Activated CD8-positive, alpha-beta T cell treated with anti-CD3 and anti-CD28 coated beads for 36 hours (primary cell): ENCODE measurements at regions not wholly inside any gene's neighbourhood (a gene's known extent, or its start where the extent isn't known, plus 50 kb on each side); places are given as distances from the start of the nearest gene placed in this dataset.

ENCODE experiments used
- ATAC-seq: fragments of 200-7000 bp; cut with Tn5 transposase; one replicate; pipeline ENCODE4 v1.10.0; 2021; ENCODE audit warnings: mild to moderate bottlenecking, moderate library complexity
- CTCF ChIA-PET: fragments of 350-600 bp; sonication (Branson Sonifier 250); formaldehyde crosslinking; loops from one replicate; lab custom pipeline; 2021; ENCODE audit warnings: antibody characterized with exemption; lab: Charles Lee
- POLR2A ChIA-PET: fragments of 350-600 bp; sonication (Branson Sonifier 250); formaldehyde crosslinking; loops from one replicate; lab custom pipeline; 2021; ENCODE audit warnings: antibody characterized with exemption; lab: Charles Lee
- DNase-seq: peaks from one replicate; pipeline ENCODE4 v3.0.0-alpha.2; 2020
- H3K27ac Mint-ChIP-seq: one replicate; pipeline ENCODE4 v1.8.0; 2021; ENCODE audit warnings: mild to moderate bottlenecking, mixed read lengths
- H3K27me3 Mint-ChIP-seq: one replicate; pipeline ENCODE4 v1.8.0; 2021; ENCODE audit warnings: mixed read lengths
- H3K36me3 Mint-ChIP-seq: one replicate; pipeline ENCODE4 v1.8.0; 2021; ENCODE audit warnings: low read depth, mixed read lengths
- H3K4me1 Mint-ChIP-seq: one replicate; pipeline ENCODE4 v1.8.0; 2021; ENCODE audit warnings: low read depth, mixed read lengths
- H3K4me3 Mint-ChIP-seq: one replicate; pipeline ENCODE4 v1.8.0; 2021; ENCODE audit warnings: mild to moderate bottlenecking, moderate library complexity, mixed read lengths
- H3K9me3 Mint-ChIP-seq: one replicate; pipeline ENCODE4 v1.8.0; 2021; ENCODE audit warnings: mixed read lengths
- CTCF ChIP-seq: fragments of 200-600 bp; IDR thresholded peaks from one replicate; pipeline ENCODE4 v1.8.0; 2022; ENCODE audit warnings: antibody characterized with exemption, mild to moderate bottlenecking
- intact Hi-C: fragments of 100-400 bp; cut with micrococcal nuclease; formaldehyde crosslinking; loops from one replicate; pipeline ENCODE4 v1.10.0; 2022

- no peak overlapping the region for H3K27ac Mint-ChIP-seq
- peaks cover 6% of the 10 kb centered on the region for H3K27me3 Mint-ChIP-seq
- peaks cover 1% of the 10 kb centered on the region for H3K9me3 Mint-ChIP-seq
- H3K36me3 Mint-ChIP-seq, result no peaks in the 10 kb centered on the region
- intact Hi-C loops, result no loop called here
- no peak for TF ChIP-seq CTCF
- no peak overlapping the region for H3K4me3 Mint-ChIP-seq
- ATAC-seq (no peak), DNase-seq (no peak)
- CTCF ChIA-PET, result no interaction called here
- no peaks in the 10 kb centered on the region for H3K4me1 Mint-ChIP-seq
- POLR2A ChIA-PET, result no interaction called here
Observed at GRCh38 chr4:11687727-11688126, 259.0 kb upstream of the HS3ST1 start.

GRCh38 chr4:11685481-11685880 is 256.8 kb upstream of the HS3ST1 start:
- Mint-ChIP-seq H3K4me3 (no peak overlapping the region), H3K4me1 (no peaks in the 10 kb centered on the region), H3K27ac (no peak overlapping the region), H3K27me3 (peaks cover 6% of the 10 kb centered on the region), H3K9me3 (peaks cover 1% of the 10 kb centered on the region), H3K36me3 (no peaks in the 10 kb centered on the region)
- ChIA-PET POLR2A (no interaction called here), CTCF (interaction anchor here (0.8 kb wide), 1 partner anchor 53 kb away, joined by 3 read pairs; no protein-coding TSS in a partner anchor)
- intact Hi-C loops, result no loop called here
- DNase-seq, result no peak
- no peak for ATAC-seq
- TF ChIP-seq CTCF, result no peak

- DNase-seq, result no peak
- H3K27ac Mint-ChIP-seq, result no peak overlapping the region
- no peaks in the 10 kb centered on the region for H3K9me3 Mint-ChIP-seq
- no peak for TF ChIP-seq CTCF
- H3K36me3 Mint-ChIP-seq, result no peaks in the 10 kb centered on the region
- H3K4me1 Mint-ChIP-seq, result no peaks in the 10 kb centered on the region
- ChIA-PET CTCF (no interaction called here), POLR2A (no interaction called here)
- ATAC-seq, result no peak
- peaks cover 5% of the 10 kb centered on the region for H3K27me3 Mint-ChIP-seq
- intact Hi-C loops, result no loop called here
- H3K4me3 Mint-ChIP-seq, result no peak overlapping the region
Observed at GRCh38 chr4:11675051-11675800, 246.5 kb upstream of the HS3ST1 start.

GRCh38 chr4:11670304-11670703 is 241.6 kb upstream of the HS3ST1 start:
- H3K27ac Mint-ChIP-seq, result no peak overlapping the region
- no peaks in the 10 kb centered on the region for H3K4me1 Mint-ChIP-seq
- ATAC-seq (no peak), DNase-seq (no peak)
- no peak for TF ChIP-seq CTCF
- no peaks in the 10 kb centered on the region for H3K9me3 Mint-ChIP-seq
- intact Hi-C loops, result no loop called here
- ChIA-PET CTCF (no interaction called here), POLR2A (interaction anchor here (0.6 kb wide), 1 partner anchor 511 kb away, joined by 3 read pairs; no protein-coding TSS in a partner anchor)
- no peak overlapping the region for H3K4me3 Mint-ChIP-seq
- H3K27me3 Mint-ChIP-seq, result no peaks in the 10 kb centered on the region
- H3K36me3 Mint-ChIP-seq, result no peaks in the 10 kb centered on the region

GRCh38 chr4:11669156-11669555 is 240.5 kb upstream of the HS3ST1 start:
- Mint-ChIP-seq H3K4me3 (no peak overlapping the region), H3K4me1 (no peaks in the 10 kb centered on the region), H3K27me3 (no peaks in the 10 kb centered on the region), H3K9me3 (no peaks in the 10 kb centered on the region), H3K36me3 (no peaks in the 10 kb centered on the region), H3K27ac (no peak overlapping the region)
- no peak for ATAC-seq
- CTCF ChIA-PET, result no interaction called here
- DNase-seq, result no peak
- TF ChIP-seq CTCF, result no peak
- intact Hi-C loops, result no loop called here
- POLR2A ChIA-PET, result no interaction called here
